ENCODE measurements at regions not wholly inside any gene's neighbourhood (a gene's known extent, or its start where the extent isn't known, plus 50 kb on each side); places are given as distances from the start of the nearest gene placed in this dataset.

GRCh38 chrX:140848800-140849199 is 139.2 kb downstream of the LINC00632 start:
- no peak for DNase-seq (ENCODE audit: low read depth in 1 of 2, low spot score in 1 of 2)

GRCh38 chrX:140860718-140861117 is 141.7 kb upstream of the SPANXB1 start:
- no peak for DNase-seq (ENCODE audit: low read depth in 1 of 2, low spot score in 1 of 2)

- DNase-seq (ENCODE audit: low read depth in 1 of 2, low spot score in 1 of 2) = no peak
Measured at GRCh38 chrX:140866446-140866845, 135.9 kb upstream of the SPANXB1 start.

- no peak for DNase-seq (ENCODE audit: low read depth in 1 of 2, low spot score in 1 of 2)
Measured at GRCh38 chrX:140912606-140913005, 89.8 kb upstream of the SPANXB1 start.

GRCh38 chrX:140913802-140914501 is 88.4 kb upstream of the SPANXB1 start:
- DNase-seq (ENCODE audit: low read depth in 1 of 2, low spot score in 1 of 2) = no peak

GRCh38 chrX:140916872-140917271 is 85.5 kb upstream of the SPANXB1 start:
- no peak for DNase-seq (ENCODE audit: low read depth in 1 of 2, low spot score in 1 of 2)

- DNase-seq (ENCODE audit: low read depth in 1 of 2, low spot score in 1 of 2) = no peak
Measured at GRCh38 chrX:140917354-140918115, 84.9 kb upstream of the SPANXB1 start.

- DNase-seq (ENCODE audit: low read depth in 1 of 2, low spot score in 1 of 2) = peak in 1 of 2 donors; percentile 4
Measured at GRCh38 chrX:140918398-140919038, 83.9 kb upstream of the SPANXB1 start.

- no peak for DNase-seq (ENCODE audit: low read depth in 1 of 2, low spot score in 1 of 2)
Measured at GRCh38 chrX:140920416-140920815, 82.0 kb upstream of the SPANXB1 start.

- no peak for DNase-seq (ENCODE audit: low read depth in 1 of 2, low spot score in 1 of 2)
Measured at GRCh38 chrX:140923118-140923517, 79.3 kb upstream of the SPANXB1 start.

GRCh38 chrX:140928739-140929138 is 73.7 kb upstream of the SPANXB1 start:
- no peak for DNase-seq (ENCODE audit: low read depth in 1 of 2, low spot score in 1 of 2)

GRCh38 chrX:140933016-140933415 is 69.4 kb upstream of the SPANXB1 start:
- DNase-seq (ENCODE audit: low read depth in 1 of 2, low spot score in 1 of 2) = no peak

- no peak for DNase-seq (ENCODE audit: low read depth in 1 of 2, low spot score in 1 of 2)
Measured at GRCh38 chrX:140933874-140934655, 68.3 kb upstream of the SPANXB1 start.

- DNase-seq (ENCODE audit: low read depth in 1 of 2, low spot score in 1 of 2) = no peak
Measured at GRCh38 chrX:140943513-140943912, 58.9 kb upstream of the SPANXB1 start.

- no peak for DNase-seq (ENCODE audit: low read depth in 1 of 2, low spot score in 1 of 2)
Measured at GRCh38 chrX:140944710-140945109, 57.7 kb upstream of the SPANXB1 start.

GRCh38 chrX:140948827-140949226 is 53.6 kb upstream of the SPANXB1 start:
- no peak for DNase-seq (ENCODE audit: low read depth in 1 of 2, low spot score in 1 of 2)

GRCh38 chrX:140949233-140949632 is 53.2 kb upstream of the SPANXB1 start:
- no peak for DNase-seq (ENCODE audit: low read depth in 1 of 2, low spot score in 1 of 2)

Measured in activated T-helper 1 cell treated with anti-CD3 and anti-CD28 coated beads, Interleukin-2, amount 50 U/mL, for 16 hours (primary cell).